GM23338 (cell line): ENCODE measurements at regions not wholly inside any gene's neighbourhood (a gene's known extent, or its start where the extent isn't known, plus 50 kb on each side); places are given as distances from the start of the nearest gene placed in this dataset.

Experiments used
- ATAC-seq: fragments of 200-7000 bp; cut with Tn5 transposase; 3 replicates; pipeline ENCODE4 v1.9.1; 2020
- DNase-seq: peaks from one replicate; pipeline ENCODE4 v3.0.0-alpha.2; 2015; ENCODE audit warnings: low spot score
- H2AFZ ChIP-seq: fragments of 200-600 bp; sonication (generic); 2 replicates; pipeline ENCODE4 v1.8.0; 2016; ENCODE audit warnings: antibody characterized with exemption, mild to moderate bottlenecking, moderate library complexity
- H3F3A ChIP-seq: fragments of 200-600 bp; sonication (generic); replicated peaks from 2 replicates; pipeline ENCODE4 v1.8.0; 2017; ENCODE audit warnings: antibody characterized with exemption, mixed run types, low read depth
- H3K27ac ChIP-seq: fragments of 200-600 bp; sonication (generic); 2 replicates; pipeline ENCODE4 v1.6.1; 2016; ENCODE audit warnings: low read depth
- H3K27me3 ChIP-seq: fragments of 200-600 bp; sonication (generic); 2 replicates; pipeline ENCODE4 v1.8.0; 2016; ENCODE audit warnings: mild to moderate bottlenecking, mixed run types, moderate library complexity; ENCODE audit not compliant: insufficient read depth
- H3K36me3 ChIP-seq: fragments of 200-600 bp; sonication (generic); 2 replicates; pipeline ENCODE4 v1.8.0; 2016; ENCODE audit warnings: mild to moderate bottlenecking; ENCODE audit not compliant: insufficient read depth
- H3K4me1 ChIP-seq: fragments of 200-600 bp; sonication (generic); 2 replicates; pipeline ENCODE4 v1.8.0; 2016; ENCODE audit warnings: mild to moderate bottlenecking, moderate library complexity; ENCODE audit not compliant: insufficient read depth
- H3K4me2 ChIP-seq: fragments of 200-600 bp; sonication (generic); 2 replicates; pipeline ENCODE4 v1.7.1; 2017; ENCODE audit warnings: mixed run types
- H3K4me3 ChIP-seq: fragments of 200-600 bp; sonication (generic); 2 replicates; pipeline ENCODE4 v1.6.1; 2016; ENCODE audit warnings: mixed run types
- H3K79me2 ChIP-seq: fragments of 200-600 bp; sonication (generic); replicated peaks from 2 replicates; pipeline ENCODE4 v1.8.0; 2017; ENCODE audit warnings: mild to moderate bottlenecking; ENCODE audit not compliant: insufficient read depth
- H3K9me2 ChIP-seq: fragments of 200-600 bp; sonication (generic); 2 replicates; pipeline ENCODE4 v1.8.0; 2017; ENCODE audit not compliant: insufficient read depth
- H4K20me1 ChIP-seq: fragments of 200-600 bp; sonication (generic); replicated peaks from 2 replicates; pipeline ENCODE4 v1.8.0; 2017; ENCODE audit warnings: mild to moderate bottlenecking; ENCODE audit not compliant: insufficient read depth
- H3K27ac Mint-ChIP-seq: 2 replicates; pipeline ENCODE4 v1.8.0; 2020; ENCODE audit warnings: inconsistent platforms, mild to moderate bottlenecking, moderate library complexity, mixed read lengths
- H3K27me3 Mint-ChIP-seq: 3 replicates; pipeline ENCODE4 v1.8.0; 2022; ENCODE audit warnings: low read depth, mild to moderate bottlenecking, moderate library complexity, mixed read lengths, inconsistent platforms; ENCODE audit not compliant: insufficient read depth, poor library complexity
- H3K36me3 Mint-ChIP-seq: 3 replicates; pipeline ENCODE4 v1.8.0; 2021; ENCODE audit warnings: low read depth, mild to moderate bottlenecking, inconsistent platforms, moderate library complexity, mixed read lengths
- H3K4me1 Mint-ChIP-seq: 3 replicates; pipeline ENCODE4 v1.8.0; 2020; ENCODE audit warnings: mild to moderate bottlenecking, inconsistent platforms, mixed read lengths
- H3K4me3 Mint-ChIP-seq: 3 replicates; pipeline ENCODE4 v1.8.0; 2021; ENCODE audit warnings: moderate library complexity, mild to moderate bottlenecking, inconsistent platforms, mixed read lengths
- H3K9me3 Mint-ChIP-seq: 3 replicates; pipeline ENCODE4 v1.8.0; 2020; ENCODE audit warnings: moderate library complexity, mild to moderate bottlenecking, inconsistent platforms, mixed read lengths
- EZH2 ChIP-seq: fragments of 200-600 bp; sonication (generic); IDR thresholded peaks from one replicate; pipeline ENCODE4 v1.8.0; 2017; ENCODE audit warnings: antibody characterized with exemption, mild to moderate bottlenecking, low read depth; ENCODE audit not compliant: unreplicated experiment
- POLR2AphosphoS5 ChIP-seq: IDR thresholded peaks from 2 replicates; pipeline ENCODE4 v1.6.1; 2016; ENCODE audit warnings: antibody characterized with exemption, low read depth
- STAT1 ChIP-seq: IDR thresholded peaks from one replicate; pipeline ENCODE4 v1.6.1; 2016; ENCODE audit warnings: antibody characterized with exemption; ENCODE audit not compliant: unreplicated experiment
- ZNF114 ChIP-seq: fragments of 250-450 bp; sonication (Bioruptor Pico); IDR thresholded peaks from 2 replicates; pipeline ENCODE4 v1.5.0; 2020; ENCODE audit warnings: mild to moderate bottlenecking, moderate library complexity
- ZNF331 ChIP-seq: fragments of 250-450 bp; sonication (Bioruptor Pico); IDR thresholded peaks from 2 replicates; pipeline ENCODE4 v1.5.0; 2020; ENCODE audit warnings: low read depth, mild to moderate bottlenecking, moderate library complexity
- ZNF462 ChIP-seq: fragments of 250-450 bp; sonication (Bioruptor Pico); IDR thresholded peaks from 2 replicates; pipeline ENCODE4 v1.5.0; 2020; ENCODE audit warnings: mild to moderate bottlenecking, moderate library complexity

- Histone ChIP-seq H3K27ac (no peak overlapping the region), H3F3A (no peaks in the 10 kb centered on the region), H3K79me2 (no peaks in the 10 kb centered on the region), H4K20me1 (no peaks in the 10 kb centered on the region), H3K9me2 (peaks cover 4% of the 10 kb centered on the region; the same call in 1 of the 2 replicates), H3K4me2 (no peak overlapping the region), H3K4me1 (peaks cover 4% of the 10 kb centered on the region; the same call in 1 of the 2 replicates), H3K36me3 (no peaks in the 10 kb centered on the region), H2AFZ (no peak overlapping the region), H3K4me3 (no peak overlapping the region), H3K27me3 (no peaks in the 10 kb centered on the region)
- DNase-seq: no peak
- Mint-ChIP-seq H3K27me3 (no peaks in the 10 kb centered on the region), H3K9me3 (no peaks in the 10 kb centered on the region), H3K4me3 (no peak overlapping the region), H3K27ac (no peak overlapping the region), H3K4me1 (peaks cover 4% of the 10 kb centered on the region; the same call in 2 of the 3 replicates), H3K36me3 (no peaks in the 10 kb centered on the region)
- TF ChIP-seq EZH2 (no peak), STAT1 (no peak), POLR2AphosphoS5 (no peak), ZNF114 (no peak), ZNF462 (CRISPR knock-in tag) (no peak)
- no peak for ATAC-seq
Observed at GRCh38 chr6:139765825-139766285, 391.4 kb upstream of the CITED2 start.

GRCh38 chr6:139764498-139764986 is 390.1 kb upstream of the CITED2 start:
- H3K4me1 Mint-ChIP-seq: peaks cover 4% of the 10 kb centered on the region; the same call in 2 of the 3 replicates
- DNase-seq (no peak), ATAC-seq (no peak)
- H3K9me3 Mint-ChIP-seq: no peaks in the 10 kb centered on the region
- no peak overlapping the region for H3K27ac Mint-ChIP-seq
- no peak overlapping the region for H3K4me3 ChIP-seq
- H3K9me2 ChIP-seq: peaks cover 4% of the 10 kb centered on the region; the same call in 1 of the 2 replicates
- no peaks in the 10 kb centered on the region for H3K27me3 Mint-ChIP-seq
- no peaks in the 10 kb centered on the region for H3K79me2 ChIP-seq
- no peaks in the 10 kb centered on the region for H3K36me3 ChIP-seq
- H3K4me3 Mint-ChIP-seq: no peak overlapping the region
- no peaks in the 10 kb centered on the region for H4K20me1 ChIP-seq
- H2AFZ ChIP-seq: no peak overlapping the region
- no peaks in the 10 kb centered on the region for H3F3A ChIP-seq
- no peak overlapping the region for H3K27ac ChIP-seq
- peaks cover 4% of the 10 kb centered on the region; the same call in 1 of the 2 replicates for H3K4me1 ChIP-seq
- no peaks in the 10 kb centered on the region for H3K27me3 ChIP-seq
- no peak overlapping the region for H3K4me2 ChIP-seq
- no peaks in the 10 kb centered on the region for H3K36me3 Mint-ChIP-seq
- TF ChIP-seq ZNF462 (CRISPR knock-in tag): no peak
- TF ChIP-seq ZNF331: no peak
- TF ChIP-seq POLR2AphosphoS5: no peak
